HEK293 (cell line): ENCODE measurements at regions not wholly inside any gene's neighbourhood (a gene's known extent, or its start where the extent isn't known, plus 50 kb on each side); places are given as distances from the start of the nearest gene placed in this dataset.

Source experiments
- CTCF ChIA-PET: fragments of 350-600 bp; formaldehyde crosslinking; extraction: SDS; loops from one replicate; lab custom pipeline; 2021; ENCODE audit warnings: antibody characterized with exemption; lab: Yijun Ruan, JAX
- POLR2A ChIA-PET: fragments of 300-600 bp; formaldehyde crosslinking; extraction: SDS; loops from one replicate; lab custom pipeline; 2020; ENCODE audit warnings: antibody characterized with exemption, inconsistent platforms; lab: Yijun Ruan, JAX
- H3K27ac ChIP-seq: fragments of 200-500 bp; sonication (Bioruptor generic); 2 replicates; pipeline ENCODE4 v1.5.1; 2014; ENCODE audit warnings: low read depth, low read length, control low read depth, inconsistent platforms; ENCODE audit errors: extremely low read depth
- H3K36me3 ChIP-seq, 2 experiments: fragments of 200-500 bp in 1 of 2; sonication (Bioruptor generic) in 1 of 2; 1 replicate in 1 of 2; 2 replicates in 1 of 2; pipeline ENCODE4 v1.5.1; 2014 to 2017; ENCODE audit warnings: inconsistent platforms in 2 of 2, low read length in 2 of 2; ENCODE audit not compliant: control insufficient read depth in 2 of 2, insufficient read depth in 1 of 2
- H3K4me1 ChIP-seq: fragments of 200-500 bp; sonication (Bioruptor generic); 2 replicates; pipeline ENCODE4 v1.5.1; 2014; ENCODE audit warnings: mild to moderate bottlenecking, low read length, inconsistent platforms; ENCODE audit not compliant: control insufficient read depth, insufficient read depth
- H3K4me3 ChIP-seq: 2 replicates; pipeline ENCODE4 v1.5.1; 2011; ENCODE audit warnings: low read depth, mild to moderate bottlenecking, control low read depth, low read length, moderate library complexity
- H3K9me3 ChIP-seq: fragments of 200-500 bp; sonication (Bioruptor generic); 2 replicates; pipeline ENCODE4 v1.5.1; 2014; ENCODE audit warnings: low read depth, low read length, inconsistent platforms; ENCODE audit not compliant: control insufficient read depth, insufficient read depth
- HIC1 ChIP-seq: fragments of 450-650 bp; formaldehyde crosslinking; IDR thresholded peaks from 2 replicates; pipeline ENCODE4 v1.5.1; 2016; ENCODE audit warnings: missing biosample characterization, missing genetic modification characterization
- HOXD13 ChIP-seq: sonication (generic); formaldehyde crosslinking; IDR thresholded peaks from 2 replicates; pipeline ENCODE4 v1.8.0; 2022; ENCODE audit warnings: missing genetic modification reagents, borderline replicate concordance
- SETDB1 ChIP-seq: IDR thresholded peaks from one replicate; pipeline ENCODE4 v1.6.1; 2017; ENCODE audit warnings: mild to moderate bottlenecking, low read length, moderate library complexity, mixed read lengths; ENCODE audit not compliant: insufficient read length
- ZBTB1 ChIP-seq: fragments of 450-650 bp; formaldehyde crosslinking; IDR thresholded peaks from 2 replicates; pipeline ENCODE4 v1.5.1; 2016; ENCODE audit warnings: missing biosample characterization, missing genetic modification characterization
- ZNF174 ChIP-seq: fragments of 450-650 bp; formaldehyde crosslinking; IDR thresholded peaks from 2 replicates; pipeline ENCODE4 v1.5.0; 2017; ENCODE audit warnings: missing biosample characterization, mild to moderate bottlenecking, missing genetic modification characterization
- ZNF302 ChIP-seq: fragments of 450-650 bp; formaldehyde crosslinking; IDR thresholded peaks from 2 replicates; pipeline ENCODE4 v1.5.1; 2016; ENCODE audit warnings: missing biosample characterization, missing genetic modification characterization, low read depth
- ZNF354C ChIP-seq: fragments of 450-650 bp; formaldehyde crosslinking; IDR thresholded peaks from 2 replicates; pipeline ENCODE4 v1.5.1; 2016; ENCODE audit warnings: missing biosample characterization, missing genetic modification characterization, low read depth, borderline replicate concordance
- ZNF501 ChIP-seq: fragments of 450-650 bp; formaldehyde crosslinking; IDR thresholded peaks from 2 replicates; pipeline ENCODE4 v1.5.1; 2016; ENCODE audit warnings: missing biosample characterization, missing genetic modification characterization
- ZNF549 ChIP-seq: fragments of 450-650 bp; IDR thresholded peaks from 2 replicates; pipeline ENCODE4 v1.5.1; 2018; ENCODE audit warnings: missing biosample characterization, missing genetic modification characterization, mild to moderate bottlenecking, inconsistent platforms, moderate library complexity
- ZNF660 ChIP-seq: fragments of 450-650 bp; IDR thresholded peaks from 2 replicates; pipeline ENCODE4 v1.5.1; 2018; ENCODE audit warnings: missing biosample characterization, mild to moderate bottlenecking, missing genetic modification characterization
- ZNF677 ChIP-seq: fragments of 450-650 bp; IDR thresholded peaks from 2 replicates; pipeline ENCODE4 v1.5.0; 2018; ENCODE audit warnings: missing biosample characterization, mild to moderate bottlenecking, missing genetic modification characterization, moderate library complexity
- ZNF76 ChIP-seq: fragments of 450-650 bp; formaldehyde crosslinking; IDR thresholded peaks from 2 replicates; pipeline ENCODE4; 2016; ENCODE audit warnings: low read depth, missing biosample characterization, missing genetic modification characterization, borderline replicate concordance
- ZNF785 ChIP-seq: fragments of 450-650 bp; formaldehyde crosslinking; IDR thresholded peaks from 2 replicates; pipeline ENCODE4 v1.5.1; 2016; ENCODE audit warnings: missing biosample characterization, missing genetic modification characterization
- TF ChIP-seq, protein P1 (sequence below): fragments of 450-650 bp; formaldehyde crosslinking; IDR thresholded peaks from 2 replicates; pipeline ENCODE4 v1.5.1; 2016; ENCODE audit warnings: missing biosample characterization, missing genetic modification characterization, borderline replicate concordance
- TF ChIP-seq, protein P2 (sequence below): fragments of 450-650 bp; formaldehyde crosslinking; IDR thresholded peaks from 2 replicates; pipeline ENCODE4 v1.5.1; 2016; ENCODE audit warnings: missing biosample characterization, missing genetic modification characterization, borderline replicate concordance
- TF ChIP-seq, protein P3 (sequence below): fragments of 450-650 bp; formaldehyde crosslinking; IDR thresholded peaks from 2 replicates; pipeline ENCODE4 v1.5.1; 2016; ENCODE audit warnings: missing biosample characterization, missing genetic modification characterization, low read depth
- TF ChIP-seq, protein P4 (sequence below): fragments of 450-650 bp; IDR thresholded peaks from 2 replicates; pipeline ENCODE4 v1.5.1; 2018; ENCODE audit warnings: missing biosample characterization, mild to moderate bottlenecking, missing genetic modification characterization

DNA sequence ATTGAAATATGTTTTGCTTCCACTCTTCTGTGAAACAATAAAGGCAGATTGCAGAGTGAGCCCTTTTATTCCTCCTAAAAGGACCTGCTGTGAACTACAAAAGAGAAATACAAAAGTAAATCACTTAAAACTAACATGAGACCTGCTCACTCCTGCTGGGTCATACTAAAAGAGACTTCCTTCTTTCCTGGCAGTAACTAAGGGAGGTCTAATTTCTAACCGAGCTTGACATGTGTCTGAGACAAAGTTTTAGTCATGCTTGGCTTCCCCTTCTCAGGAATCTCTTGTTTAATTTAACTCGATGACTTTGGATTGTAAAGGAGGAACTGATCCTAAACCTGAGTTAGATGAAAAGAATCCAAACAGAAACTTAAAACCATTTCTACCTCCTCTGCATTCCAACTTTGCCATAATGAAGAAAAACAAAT is 86.4 kb upstream of the CDH6 start:
- ChIA-PET POLR2A (no interaction called here), CTCF (interaction anchor here (1.0 kb wide), 1 partner anchor 125 kb away, joined by 4 read pairs; no protein-coding TSS in a partner anchor)
- Histone ChIP-seq H3K36me3 (no peaks in the 10 kb centered on the region), H3K4me3 (no peak overlapping the region), H3K9me3 (no peaks in the 10 kb centered on the region), H3K27ac (no peak overlapping the region), H3K4me1 (no peaks in the 10 kb centered on the region)
- TF ChIP-seq, protein P1, sequence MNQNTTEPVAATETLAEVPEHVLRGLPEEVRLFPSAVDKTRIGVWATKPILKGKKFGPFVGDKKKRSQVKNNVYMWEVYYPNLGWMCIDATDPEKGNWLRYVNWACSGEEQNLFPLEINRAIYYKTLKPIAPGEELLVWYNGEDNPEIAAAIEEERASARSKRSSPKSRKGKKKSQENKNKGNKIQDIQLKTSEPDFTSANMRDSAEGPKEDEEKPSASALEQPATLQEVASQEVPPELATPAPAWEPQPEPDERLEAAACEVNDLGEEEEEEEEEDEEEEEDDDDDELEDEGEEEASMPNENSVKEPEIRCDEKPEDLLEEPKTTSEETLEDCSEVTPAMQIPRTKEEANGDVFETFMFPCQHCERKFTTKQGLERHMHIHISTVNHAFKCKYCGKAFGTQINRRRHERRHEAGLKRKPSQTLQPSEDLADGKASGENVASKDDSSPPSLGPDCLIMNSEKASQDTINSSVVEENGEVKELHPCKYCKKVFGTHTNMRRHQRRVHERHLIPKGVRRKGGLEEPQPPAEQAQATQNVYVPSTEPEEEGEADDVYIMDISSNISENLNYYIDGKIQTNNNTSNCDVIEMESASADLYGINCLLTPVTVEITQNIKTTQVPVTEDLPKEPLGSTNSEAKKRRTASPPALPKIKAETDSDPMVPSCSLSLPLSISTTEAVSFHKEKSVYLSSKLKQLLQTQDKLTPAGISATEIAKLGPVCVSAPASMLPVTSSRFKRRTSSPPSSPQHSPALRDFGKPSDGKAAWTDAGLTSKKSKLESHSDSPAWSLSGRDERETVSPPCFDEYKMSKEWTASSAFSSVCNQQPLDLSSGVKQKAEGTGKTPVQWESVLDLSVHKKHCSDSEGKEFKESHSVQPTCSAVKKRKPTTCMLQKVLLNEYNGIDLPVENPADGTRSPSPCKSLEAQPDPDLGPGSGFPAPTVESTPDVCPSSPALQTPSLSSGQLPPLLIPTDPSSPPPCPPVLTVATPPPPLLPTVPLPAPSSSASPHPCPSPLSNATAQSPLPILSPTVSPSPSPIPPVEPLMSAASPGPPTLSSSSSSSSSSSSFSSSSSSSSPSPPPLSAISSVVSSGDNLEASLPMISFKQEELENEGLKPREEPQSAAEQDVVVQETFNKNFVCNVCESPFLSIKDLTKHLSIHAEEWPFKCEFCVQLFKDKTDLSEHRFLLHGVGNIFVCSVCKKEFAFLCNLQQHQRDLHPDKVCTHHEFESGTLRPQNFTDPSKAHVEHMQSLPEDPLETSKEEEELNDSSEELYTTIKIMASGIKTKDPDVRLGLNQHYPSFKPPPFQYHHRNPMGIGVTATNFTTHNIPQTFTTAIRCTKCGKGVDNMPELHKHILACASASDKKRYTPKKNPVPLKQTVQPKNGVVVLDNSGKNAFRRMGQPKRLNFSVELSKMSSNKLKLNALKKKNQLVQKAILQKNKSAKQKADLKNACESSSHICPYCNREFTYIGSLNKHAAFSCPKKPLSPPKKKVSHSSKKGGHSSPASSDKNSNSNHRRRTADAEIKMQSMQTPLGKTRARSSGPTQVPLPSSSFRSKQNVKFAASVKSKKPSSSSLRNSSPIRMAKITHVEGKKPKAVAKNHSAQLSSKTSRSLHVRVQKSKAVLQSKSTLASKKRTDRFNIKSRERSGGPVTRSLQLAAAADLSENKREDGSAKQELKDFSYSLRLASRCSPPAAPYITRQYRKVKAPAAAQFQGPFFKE (tag by site-specific recombination): no peak
- TF ChIP-seq ZNF302 (no peak), ZNF501 (tag by site-specific recombination) (no peak), ZNF785 (tag by site-specific recombination) (no peak)

- H3K4me3 ChIP-seq: no peak overlapping the region
- H3K27ac ChIP-seq: no peak overlapping the region
- CTCF ChIA-PET: interaction anchor here (1.0 kb wide), 1 partner anchor 126 kb away, joined by 4 read pairs; no protein-coding TSS in a partner anchor
- no peaks in the 10 kb centered on the region for H3K9me3 ChIP-seq
- no peaks in the 10 kb centered on the region for H3K4me1 ChIP-seq
- POLR2A ChIA-PET: no interaction called here
- TF ChIP-seq SETDB1 (no peak), ZNF76 (tag by site-specific recombination) (no peak), ZNF354C (tag by site-specific recombination) (no peak), HOXD13 (CRISPR knock-in tag) (no peak), ZNF549 (tag by site-specific recombination) (no peak), ZBTB1 (tag by site-specific recombination) (no peak), ZNF174 (no peak), HIC1 (no peak), ZNF660 (tag by site-specific recombination) (no peak), ZNF677 (no peak)
- TF ChIP-seq, protein P2, sequence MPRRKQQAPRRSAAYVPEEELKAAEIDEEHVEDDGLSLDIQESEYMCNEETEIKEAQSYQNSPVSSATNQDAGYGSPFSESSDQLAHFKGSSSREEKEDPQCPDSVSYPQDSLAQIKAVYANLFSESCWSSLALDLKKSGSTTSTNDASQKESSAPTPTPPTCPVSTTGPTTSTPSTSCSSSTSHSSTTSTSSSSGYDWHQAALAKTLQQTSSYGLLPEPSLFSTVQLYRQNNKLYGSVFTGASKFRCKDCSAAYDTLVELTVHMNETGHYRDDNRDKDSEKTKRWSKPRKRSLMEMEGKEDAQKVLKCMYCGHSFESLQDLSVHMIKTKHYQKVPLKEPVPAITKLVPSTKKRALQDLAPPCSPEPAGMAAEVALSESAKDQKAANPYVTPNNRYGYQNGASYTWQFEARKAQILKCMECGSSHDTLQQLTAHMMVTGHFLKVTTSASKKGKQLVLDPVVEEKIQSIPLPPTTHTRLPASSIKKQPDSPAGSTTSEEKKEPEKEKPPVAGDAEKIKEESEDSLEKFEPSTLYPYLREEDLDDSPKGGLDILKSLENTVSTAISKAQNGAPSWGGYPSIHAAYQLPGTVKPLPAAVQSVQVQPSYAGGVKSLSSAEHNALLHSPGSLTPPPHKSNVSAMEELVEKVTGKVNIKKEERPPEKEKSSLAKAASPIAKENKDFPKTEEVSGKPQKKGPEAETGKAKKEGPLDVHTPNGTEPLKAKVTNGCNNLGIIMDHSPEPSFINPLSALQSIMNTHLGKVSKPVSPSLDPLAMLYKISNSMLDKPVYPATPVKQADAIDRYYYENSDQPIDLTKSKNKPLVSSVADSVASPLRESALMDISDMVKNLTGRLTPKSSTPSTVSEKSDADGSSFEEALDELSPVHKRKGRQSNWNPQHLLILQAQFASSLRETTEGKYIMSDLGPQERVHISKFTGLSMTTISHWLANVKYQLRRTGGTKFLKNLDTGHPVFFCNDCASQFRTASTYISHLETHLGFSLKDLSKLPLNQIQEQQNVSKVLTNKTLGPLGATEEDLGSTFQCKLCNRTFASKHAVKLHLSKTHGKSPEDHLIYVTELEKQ (tag by site-specific recombination): no peak
- TF ChIP-seq, protein P3, sequence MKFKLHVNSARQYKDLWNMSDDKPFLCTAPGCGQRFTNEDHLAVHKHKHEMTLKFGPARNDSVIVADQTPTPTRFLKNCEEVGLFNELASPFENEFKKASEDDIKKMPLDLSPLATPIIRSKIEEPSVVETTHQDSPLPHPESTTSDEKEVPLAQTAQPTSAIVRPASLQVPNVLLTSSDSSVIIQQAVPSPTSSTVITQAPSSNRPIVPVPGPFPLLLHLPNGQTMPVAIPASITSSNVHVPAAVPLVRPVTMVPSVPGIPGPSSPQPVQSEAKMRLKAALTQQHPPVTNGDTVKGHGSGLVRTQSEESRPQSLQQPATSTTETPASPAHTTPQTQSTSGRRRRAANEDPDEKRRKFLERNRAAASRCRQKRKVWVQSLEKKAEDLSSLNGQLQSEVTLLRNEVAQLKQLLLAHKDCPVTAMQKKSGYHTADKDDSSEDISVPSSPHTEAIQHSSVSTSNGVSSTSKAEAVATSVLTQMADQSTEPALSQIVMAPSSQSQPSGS (tag by site-specific recombination): no peak
- TF ChIP-seq, protein P4, sequence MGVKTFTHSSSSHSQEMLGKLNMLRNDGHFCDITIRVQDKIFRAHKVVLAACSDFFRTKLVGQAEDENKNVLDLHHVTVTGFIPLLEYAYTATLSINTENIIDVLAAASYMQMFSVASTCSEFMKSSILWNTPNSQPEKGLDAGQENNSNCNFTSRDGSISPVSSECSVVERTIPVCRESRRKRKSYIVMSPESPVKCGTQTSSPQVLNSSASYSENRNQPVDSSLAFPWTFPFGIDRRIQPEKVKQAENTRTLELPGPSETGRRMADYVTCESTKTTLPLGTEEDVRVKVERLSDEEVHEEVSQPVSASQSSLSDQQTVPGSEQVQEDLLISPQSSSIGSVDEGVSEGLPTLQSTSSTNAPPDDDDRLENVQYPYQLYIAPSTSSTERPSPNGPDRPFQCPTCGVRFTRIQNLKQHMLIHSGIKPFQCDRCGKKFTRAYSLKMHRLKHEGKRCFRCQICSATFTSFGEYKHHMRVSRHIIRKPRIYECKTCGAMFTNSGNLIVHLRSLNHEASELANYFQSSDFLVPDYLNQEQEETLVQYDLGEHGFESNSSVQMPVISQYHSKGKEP (tag by site-specific recombination): no peak
- no peaks in the 10 kb centered on the region for H3K36me3 ChIP-seq
Measured at GRCh38 chr5:31106691-31107090, 86.8 kb upstream of the CDH6 start.
